ENCODE measurements at regions not wholly inside any gene's neighbourhood (a gene's known extent, or its start where the extent isn't known, plus 50 kb on each side); places are given as distances from the start of the nearest gene placed in this dataset.

GRCh38 chr5:94043311-94043710 lies 301.9 kb upstream of the POU5F2 start:
- no peak for TF ChIP-seq POLR2AphosphoS5 (IDR thresholded peaks at IDR 0.05)
- TF ChIP-seq, protein P1, sequence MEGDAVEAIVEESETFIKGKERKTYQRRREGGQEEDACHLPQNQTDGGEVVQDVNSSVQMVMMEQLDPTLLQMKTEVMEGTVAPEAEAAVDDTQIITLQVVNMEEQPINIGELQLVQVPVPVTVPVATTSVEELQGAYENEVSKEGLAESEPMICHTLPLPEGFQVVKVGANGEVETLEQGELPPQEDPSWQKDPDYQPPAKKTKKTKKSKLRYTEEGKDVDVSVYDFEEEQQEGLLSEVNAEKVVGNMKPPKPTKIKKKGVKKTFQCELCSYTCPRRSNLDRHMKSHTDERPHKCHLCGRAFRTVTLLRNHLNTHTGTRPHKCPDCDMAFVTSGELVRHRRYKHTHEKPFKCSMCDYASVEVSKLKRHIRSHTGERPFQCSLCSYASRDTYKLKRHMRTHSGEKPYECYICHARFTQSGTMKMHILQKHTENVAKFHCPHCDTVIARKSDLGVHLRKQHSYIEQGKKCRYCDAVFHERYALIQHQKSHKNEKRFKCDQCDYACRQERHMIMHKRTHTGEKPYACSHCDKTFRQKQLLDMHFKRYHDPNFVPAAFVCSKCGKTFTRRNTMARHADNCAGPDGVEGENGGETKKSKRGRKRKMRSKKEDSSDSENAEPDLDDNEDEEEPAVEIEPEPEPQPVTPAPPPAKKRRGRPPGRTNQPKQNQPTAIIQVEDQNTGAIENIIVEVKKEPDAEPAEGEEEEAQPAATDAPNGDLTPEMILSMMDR (IDR thresholded peaks at IDR 0.05): no peak

All from transverse colon (tissue), 4 donors.